Spleen (tissue), 7 donors: ENCODE measurements at regions not wholly inside any gene's neighbourhood (a gene's known extent, or its start where the extent isn't known, plus 50 kb on each side); places are given as distances from the start of the nearest gene placed in this dataset.

Experiments
- CTCF ChIP-seq, 11 experiments: fragments of 200-600 bp in 7 of 11; fragments of 450-650 bp in 4 of 11; sonication (generic) in 4 of 11; IDR thresholded peaks in 8 of 11; conservative IDR thresholded peaks in 3 of 11; 1 replicate in 7 of 11; 2 replicates in 4 of 11; pipeline versions ENCODE4 v1.4.0 to v1.8.0; 2016 to 2021; ENCODE audit warnings: antibody characterized with exemption in 11 of 11, inconsistent platforms in 4 of 11, mild to moderate bottlenecking in 1 of 11
- POLR2A ChIP-seq, 3 donors: fragments of 450-650 bp; IDR thresholded peaks; one replicate each; pipeline ENCODE4 v1.5.1; 2017; ENCODE audit warnings: antibody characterized with exemption in 3 of 3, mild to moderate bottlenecking in 1 of 3
- POLR2AphosphoS5 ChIP-seq, 3 donors: sonication (generic); formaldehyde crosslinking; IDR thresholded peaks; one replicate each; pipeline ENCODE4 v1.5.1; 2017; ENCODE audit warnings: antibody characterized with exemption in 3 of 3
- donor health status: DM: no; HTN: no; CAD: no; lungs with moderate emphysema.
- donor health status: DM: no; HTN: no; CAD: no.
- donor health status: DM: no; HTN: no; CAD: no.

- no peak for TF ChIP-seq CTCF (IDR thresholded peaks at IDR 0.05 in 8 of 11, conservative IDR thresholded peaks at IDR 0.05 in 3 of 11)
- no peak for TF ChIP-seq POLR2A (IDR thresholded peaks at IDR 0.05)
- TF ChIP-seq POLR2AphosphoS5 (IDR thresholded peaks at IDR 0.05): no peak
Measured at GRCh38 chr2:122261911-122262310, 506.5 kb downstream of the TSN start.
